Liver (tissue), 3 donors: ENCODE measurements at regions not wholly inside any gene's neighbourhood (a gene's known extent, or its start where the extent isn't known, plus 50 kb on each side); places are given as distances from the start of the nearest gene placed in this dataset.

Experiments
- GABPA ChIP-seq, 2 donors: IDR thresholded peaks in 1 of 2; conservative IDR thresholded peaks in 1 of 2; 2 replicates each; pipeline ENCODE4 v1.6.1; 2016; ENCODE audit warnings: antibody characterized with exemption in 2 of 2, mild to moderate bottlenecking in 1 of 2, moderate library complexity in 1 of 2
- RAD21 ChIP-seq, 2 donors: IDR thresholded peaks; 2 replicates each; pipeline ENCODE4 v1.6.1; 2016; ENCODE audit warnings: antibody characterized with exemption in 2 of 2, mild to moderate bottlenecking in 2 of 2
- RXRA ChIP-seq, 2 donors: IDR thresholded peaks; 2 replicates each; pipeline ENCODE4 v1.6.1; 2017 to 2018; ENCODE audit warnings: antibody characterized with exemption in 2 of 2, mild to moderate bottlenecking in 1 of 2
- TAF1 ChIP-seq: conservative IDR thresholded peaks from 2 replicates; pipeline ENCODE4 v1.6.1; 2016; ENCODE audit warnings: antibody characterized with exemption, mild to moderate bottlenecking
- TF ChIP-seq, protein P1 (sequence below): fragments of 150-350 bp; IDR thresholded peaks from 2 replicates; pipeline ENCODE4 v1.5.1; 2017; ENCODE audit warnings: improper control_type of control experiment, low read depth, low read length; ENCODE audit not compliant: missing input control
- donor health status: healthy.
- donor health status: healthy.

GRCh38 chr4:179605196-179605595 is 2163.0 kb upstream of the AGA start:
- TF ChIP-seq GABPA (IDR thresholded peaks at IDR 0.05 in 1 of 2, conservative IDR thresholded peaks at IDR 0.05 in 1 of 2) (no peak), RXRA (IDR thresholded peaks at IDR 0.05) (no peak), RAD21 (IDR thresholded peaks at IDR 0.05) (no peak), TAF1 (no peak)
- TF ChIP-seq, protein P1, sequence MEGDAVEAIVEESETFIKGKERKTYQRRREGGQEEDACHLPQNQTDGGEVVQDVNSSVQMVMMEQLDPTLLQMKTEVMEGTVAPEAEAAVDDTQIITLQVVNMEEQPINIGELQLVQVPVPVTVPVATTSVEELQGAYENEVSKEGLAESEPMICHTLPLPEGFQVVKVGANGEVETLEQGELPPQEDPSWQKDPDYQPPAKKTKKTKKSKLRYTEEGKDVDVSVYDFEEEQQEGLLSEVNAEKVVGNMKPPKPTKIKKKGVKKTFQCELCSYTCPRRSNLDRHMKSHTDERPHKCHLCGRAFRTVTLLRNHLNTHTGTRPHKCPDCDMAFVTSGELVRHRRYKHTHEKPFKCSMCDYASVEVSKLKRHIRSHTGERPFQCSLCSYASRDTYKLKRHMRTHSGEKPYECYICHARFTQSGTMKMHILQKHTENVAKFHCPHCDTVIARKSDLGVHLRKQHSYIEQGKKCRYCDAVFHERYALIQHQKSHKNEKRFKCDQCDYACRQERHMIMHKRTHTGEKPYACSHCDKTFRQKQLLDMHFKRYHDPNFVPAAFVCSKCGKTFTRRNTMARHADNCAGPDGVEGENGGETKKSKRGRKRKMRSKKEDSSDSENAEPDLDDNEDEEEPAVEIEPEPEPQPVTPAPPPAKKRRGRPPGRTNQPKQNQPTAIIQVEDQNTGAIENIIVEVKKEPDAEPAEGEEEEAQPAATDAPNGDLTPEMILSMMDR, result no peak
